B cell (primary cell): ENCODE measurements at regions not wholly inside any gene's neighbourhood (a gene's known extent, or its start where the extent isn't known, plus 50 kb on each side); places are given as distances from the start of the nearest gene placed in this dataset.

Source experiments
- CTCF ChIP-seq: fragments of 200-600 bp; IDR thresholded peaks from one replicate; pipeline ENCODE4 v1.8.0; 2022; ENCODE audit warnings: antibody characterized with exemption, mild to moderate bottlenecking
- EZH2 ChIP-seq: IDR thresholded peaks from 2 replicates; pipeline ENCODE4 v1.6.1; 2012; ENCODE audit warnings: borderline replicate concordance, low read depth, mild to moderate bottlenecking, moderate library complexity, low read length; ENCODE audit not compliant: insufficient read depth, poor library complexity, severe bottlenecking

DNA sequence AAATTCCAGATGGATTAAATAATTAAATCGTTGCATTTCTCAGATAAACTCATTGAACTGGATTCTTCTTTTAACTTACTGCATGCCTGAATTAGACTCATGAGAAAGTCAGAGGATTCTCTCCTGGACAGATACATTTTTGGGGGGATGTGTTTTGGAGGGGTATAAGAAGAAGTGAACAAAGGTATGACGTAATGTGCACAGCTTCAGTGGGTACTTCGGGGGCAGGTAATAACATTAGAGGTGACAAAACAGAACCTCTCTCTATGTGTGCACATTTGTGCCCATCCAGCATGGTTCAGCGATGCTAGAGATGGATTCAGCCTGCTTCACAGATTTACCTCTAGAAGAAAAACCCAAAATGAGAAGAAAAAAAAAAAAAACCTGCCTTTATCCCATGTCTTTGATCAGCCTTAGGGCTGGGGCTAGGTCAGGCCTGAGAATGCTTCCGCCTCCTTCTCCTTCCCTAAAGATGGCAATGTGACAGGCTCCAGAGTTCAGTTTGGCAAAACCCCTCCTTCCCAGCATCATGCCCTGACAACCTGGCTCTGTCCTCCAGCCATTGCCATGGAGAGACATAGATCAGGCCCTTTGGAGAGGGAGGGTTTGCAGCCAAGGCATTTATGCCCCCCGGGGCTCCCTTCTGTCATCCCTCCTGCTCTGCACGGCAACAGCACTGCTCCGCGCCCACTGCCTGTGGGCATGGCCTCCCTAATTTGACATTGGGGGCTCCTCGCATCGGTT is 166.7 kb downstream of the KCNA5 start:
- TF ChIP-seq CTCF (no peak), EZH2 (no peak)
